H1 (cell line): ENCODE measurements at regions not wholly inside any gene's neighbourhood (a gene's known extent, or its start where the extent isn't known, plus 50 kb on each side); places are given as distances from the start of the nearest gene placed in this dataset.

Experiments used
- CTCF ChIA-PET: fragments of 300-600 bp; sonication (Branson Sonifier 250); formaldehyde crosslinking; loops from one replicate; lab custom pipeline; 2021; ENCODE audit not compliant: partially characterized antibody; lab: Charles Lee
- POLR2A ChIA-PET: fragments of 300-600 bp; sonication (Branson Sonifier 250); formaldehyde crosslinking; loops from one replicate; lab custom pipeline; 2021; ENCODE audit warnings: inconsistent platforms; ENCODE audit not compliant: partially characterized antibody; lab: Charles Lee
- DNase-seq, 2 experiments: peaks; one replicate each; pipeline versions ENCODE4 v3.0.0 to v3.0.0-alpha.2; 2010 to 2022; ENCODE audit warnings: low spot score in 2 of 2, low read depth in 1 of 2, mixed read lengths in 1 of 2
- FAIRE-seq: peaks from 2 replicates; lab custom pipeline; 2011; peaks lifted over from hg19 to GRCh38; lab: Jason Lieb, UNC
- H2AFZ ChIP-seq: 2 replicates; pipeline ENCODE4 v1.8.1; 2012; ENCODE audit warnings: low read length, inconsistent platforms
- H2AK5ac ChIP-seq: 2 replicates; pipeline ENCODE4 v1.6.1; 2013; ENCODE audit warnings: low read depth, low read length
- H2BK120ac ChIP-seq: replicated peaks from 2 replicates; pipeline ENCODE3; 2013; ENCODE audit warnings: low read depth, low read length, inconsistent platforms
- H2BK12ac ChIP-seq: 2 replicates; pipeline ENCODE4 v1.6.1; 2013; ENCODE audit warnings: low read depth, low read length
- H2BK15ac ChIP-seq: 2 replicates; pipeline ENCODE4 v1.6.1; 2013; ENCODE audit warnings: low read length
- H2BK20ac ChIP-seq: 2 replicates; pipeline ENCODE4 v1.6.1; 2013; ENCODE audit warnings: low read length
- H2BK5ac ChIP-seq: 2 replicates; pipeline ENCODE4 v1.6.1; 2013; ENCODE audit warnings: low read depth, low read length
- H3K14ac ChIP-seq: 2 replicates; pipeline ENCODE4 v1.6.1; 2013; ENCODE audit warnings: inconsistent platforms; ENCODE audit not compliant: insufficient read length
- H3K18ac ChIP-seq: 2 replicates; pipeline ENCODE4 v1.6.1; 2013; ENCODE audit warnings: low read length; ENCODE audit errors: extremely low read depth
- H3K23ac ChIP-seq: 2 replicates; pipeline ENCODE4 v1.6.1; 2013; ENCODE audit warnings: inconsistent platforms; ENCODE audit not compliant: insufficient read length
- H3K23me2 ChIP-seq: 2 replicates; pipeline ENCODE4 v1.6.1; 2013; ENCODE audit warnings: low read depth, low read length
- H3K27ac ChIP-seq: 2 replicates; pipeline ENCODE4 v1.6.1; 2011; ENCODE audit warnings: low read depth, low read length, inconsistent platforms
- H3K27me3 ChIP-seq, 4 experiments: replicated peaks in 1 of 4; 1 replicate in 1 of 4; 2 replicates in 3 of 4; pipeline versions ENCODE4 v1.6.1 to v1.8.1; 2011 to 2013; ENCODE audit warnings: low read length in 3 of 4, mild to moderate bottlenecking in 3 of 4, inconsistent platforms in 2 of 4, mixed read lengths in 2 of 4, moderate library complexity in 1 of 4; ENCODE audit not compliant: control insufficient read depth in 3 of 4, insufficient read depth in 3 of 4; ENCODE audit errors: extremely low read depth in 1 of 4
- H3K36me3 ChIP-seq, 4 experiments: 2 replicates each; pipeline versions ENCODE4 v1.6.1 to v1.8.1; 2011 to 2013; ENCODE audit warnings: mild to moderate bottlenecking in 4 of 4, low read length in 3 of 4, moderate library complexity in 2 of 4, control low read depth in 1 of 4, inconsistent platforms in 1 of 4; ENCODE audit not compliant: insufficient read depth in 4 of 4, control insufficient read depth in 2 of 4
- H3K4ac ChIP-seq: replicated peaks from 2 replicates; pipeline ENCODE3; 2013; ENCODE audit warnings: low read length, low read depth, mixed read lengths, inconsistent platforms; ENCODE audit not compliant: insufficient read length
- H3K4me1 ChIP-seq, 4 experiments: replicated peaks in 1 of 4; 1 replicate in 1 of 4; 2 replicates in 3 of 4; pipeline versions ENCODE4 v1.6.1 to v1.8.1; 2011 to 2013; ENCODE audit warnings: low read length in 3 of 4, inconsistent platforms in 2 of 4, mixed read lengths in 1 of 4; ENCODE audit not compliant: insufficient read depth in 4 of 4, control insufficient read depth in 3 of 4
- H3K4me2 ChIP-seq, 2 experiments: 2 replicates each; pipeline versions ENCODE4 v1.6.1 to v1.8.1; 2011 to 2013; ENCODE audit warnings: low read depth in 2 of 2, low read length in 2 of 2, control low read depth in 1 of 2, inconsistent platforms in 1 of 2, mild to moderate bottlenecking in 1 of 2; ENCODE audit not compliant: insufficient read depth in 1 of 2
- H3K4me3 ChIP-seq, 4 experiments: fragments of 200-600, 300-600 bp in 1 of 4; sonication (generic), shearing (Covaris generic), sonication (Bioruptor Twin) in 1 of 4; 2 replicates each; pipeline versions ENCODE4 v1.5.1 to v1.8.1; 2011 to 2016; ENCODE audit warnings: low read length in 4 of 4, low read depth in 3 of 4, control low read depth in 2 of 4, inconsistent platforms in 2 of 4, mild to moderate bottlenecking in 2 of 4, mixed read lengths in 1 of 4, moderate library complexity in 1 of 4; ENCODE audit not compliant: insufficient read depth in 2 of 4; ENCODE audit errors: extremely low read depth in 1 of 4
- H3K56ac ChIP-seq: replicated peaks from 2 replicates; pipeline ENCODE3; 2013; ENCODE audit warnings: low read depth, mild to moderate bottlenecking, mixed read lengths, low read length, inconsistent platforms; ENCODE audit not compliant: insufficient read length
- H3K79me1 ChIP-seq: 2 replicates; pipeline ENCODE4 v1.6.1; 2013; ENCODE audit warnings: low read depth, low read length, control low read depth
- H3K79me2 ChIP-seq, 2 experiments: 2 replicates each; pipeline versions ENCODE4 v1.6.1 to v1.8.1; 2012 to 2013; ENCODE audit warnings: low read length in 2 of 2, mild to moderate bottlenecking in 2 of 2, inconsistent platforms in 1 of 2; ENCODE audit not compliant: insufficient read depth in 2 of 2, control insufficient read depth in 1 of 2
- H3K9ac ChIP-seq, 4 experiments: replicated peaks in 1 of 4; 1 replicate in 1 of 4; 2 replicates in 3 of 4; pipeline versions ENCODE4 v1.6.1 to v1.8.1; 2011 to 2013; ENCODE audit warnings: low read depth in 3 of 4, low read length in 3 of 4, control low read depth in 2 of 4, mild to moderate bottlenecking in 2 of 4, moderate library complexity in 2 of 4, inconsistent platforms in 1 of 4; ENCODE audit errors: extremely low read depth in 1 of 4
- H3K9me3 ChIP-seq, 2 experiments: 2 replicates each; pipeline versions ENCODE4 v1.6.1 to v1.8.1; 2012 to 2013; ENCODE audit warnings: mild to moderate bottlenecking in 2 of 2, moderate library complexity in 2 of 2, control low read depth in 1 of 2, inconsistent platforms in 1 of 2, low read depth in 1 of 2, low read length in 1 of 2, mixed read lengths in 1 of 2; ENCODE audit not compliant: insufficient read depth in 2 of 2
- H4K20me1 ChIP-seq, 2 experiments: replicated peaks in 1 of 2; 2 replicates each; pipeline versions ENCODE3 to v1.8.1; 2011 to 2013; ENCODE audit warnings: inconsistent platforms in 2 of 2, low read length in 2 of 2, mild to moderate bottlenecking in 1 of 2; ENCODE audit not compliant: insufficient read depth in 2 of 2, control insufficient read depth in 1 of 2
- H4K5ac ChIP-seq: 2 replicates; pipeline ENCODE4 v1.6.1; 2013; ENCODE audit warnings: low read length, low read depth, mixed read lengths, inconsistent platforms; ENCODE audit not compliant: insufficient read length
- H4K8ac ChIP-seq: 2 replicates; pipeline ENCODE4 v1.8.0; 2013; ENCODE audit warnings: mild to moderate bottlenecking, moderate library complexity, low read length, inconsistent platforms; ENCODE audit not compliant: insufficient read depth; ENCODE audit errors: extremely low read depth
- H4K91ac ChIP-seq: replicated peaks from 2 replicates; pipeline ENCODE3; 2013; ENCODE audit warnings: low read length, mixed read lengths, inconsistent platforms; ENCODE audit not compliant: insufficient read length
- CREB1 ChIP-seq: IDR thresholded peaks from 2 replicates; pipeline ENCODE4 v1.6.1; 2012; ENCODE audit warnings: inconsistent platforms
- EZH2 ChIP-seq: fragments of 200-600 bp; sonication (generic); IDR thresholded peaks from 2 replicates; pipeline ENCODE4 v1.7.1; 2012; ENCODE audit warnings: low read depth, mild to moderate bottlenecking, moderate library complexity, low read length, inconsistent platforms; ENCODE audit not compliant: severe bottlenecking
- HDAC2 ChIP-seq, 2 experiments: fragments of 300-600 bp in 1 of 2; sonication (generic) in 1 of 2; IDR thresholded peaks; 2 replicates each; pipeline ENCODE4 v1.6.1; 2011 to 2012; ENCODE audit warnings: low read depth in 2 of 2, low read length in 2 of 2, mild to moderate bottlenecking in 2 of 2, moderate library complexity in 2 of 2, borderline replicate concordance in 1 of 2, inconsistent platforms in 1 of 2
- HDAC6 ChIP-seq: IDR thresholded peaks from one replicate; pipeline ENCODE4 v1.7.1; 2012; ENCODE audit warnings: low read depth, mild to moderate bottlenecking, inconsistent platforms, low read length, moderate library complexity
- JUN ChIP-seq: IDR thresholded peaks from 2 replicates; pipeline ENCODE4 v1.6.1; 2011; ENCODE audit warnings: low read depth, mild to moderate bottlenecking, improper control_type of control experiment, low read length
- KDM5A ChIP-seq: fragments of 200-600 bp; IDR thresholded peaks from 2 replicates; pipeline ENCODE4 v1.7.1; 2012; ENCODE audit warnings: mild to moderate bottlenecking, low read length, inconsistent platforms, mixed read lengths
- MAFK ChIP-seq: IDR thresholded peaks from 2 replicates; pipeline ENCODE4 v1.6.1; 2012; ENCODE audit warnings: low read depth, mild to moderate bottlenecking, improper control_type of control experiment, low read length
- NANOG ChIP-seq: IDR thresholded peaks from 2 replicates; pipeline ENCODE4 v1.6.1; 2011; ENCODE audit warnings: low read length, low read depth, mild to moderate bottlenecking, inconsistent platforms; ENCODE audit not compliant: insufficient read depth, poor library complexity, severe bottlenecking
- RFX5 ChIP-seq: IDR thresholded peaks from 2 replicates; pipeline ENCODE4 v1.6.1; 2011; ENCODE audit warnings: low read depth, low read length, improper control_type of control experiment, borderline replicate concordance
- SP1 ChIP-seq: IDR thresholded peaks from 2 replicates; pipeline ENCODE4 v1.6.1; 2011; ENCODE audit warnings: low read depth, low read length
- SP2 ChIP-seq: IDR thresholded peaks from 2 replicates; pipeline ENCODE4 v1.6.1; 2012; ENCODE audit warnings: mild to moderate bottlenecking, low read length, inconsistent platforms
- SUZ12 ChIP-seq: fragments of 200-600 bp; sonication (generic); IDR thresholded peaks from 2 replicates; pipeline ENCODE4 v1.6.1; 2012; ENCODE audit warnings: mild to moderate bottlenecking, inconsistent platforms, low read length, moderate library complexity, mixed read lengths
- TAF1 ChIP-seq: IDR thresholded peaks from 2 replicates; pipeline ENCODE4 v1.6.1; 2011; ENCODE audit warnings: mild to moderate bottlenecking, low read depth, low read length
- TAF7 ChIP-seq: optimal IDR thresholded peaks from 2 replicates; pipeline ENCODE3; 2011; ENCODE audit warnings: low read depth, mild to moderate bottlenecking, inconsistent platforms, low read length, moderate library complexity, borderline replicate concordance
- YY1 ChIP-seq: IDR thresholded peaks from 2 replicates; pipeline ENCODE4 v1.6.1; 2011; ENCODE audit warnings: low read depth, mild to moderate bottlenecking, low read length
- WGBS, 2 experiments: shearing (Covaris generic) in 1 of 2; methylation state at CpG; one replicate each; pipeline versions ENCODE4 v1.1.6 to v1.1.7; 2013 to 2015; ENCODE audit warnings: low lambda C conversion rate in 2 of 2, mixed read lengths in 2 of 2, inconsistent platforms in 1 of 2, low coverage in 1 of 2, missing lambda C conversion rate in 1 of 2; ENCODE audit not compliant: insufficient replicate concordance in 2 of 2, insufficient coverage in 1 of 2, insufficient read length in 1 of 2; ENCODE audit errors: extremely low coverage in 1 of 2, missing lambda C conversion rate in 1 of 2; 5-methylcytosine and 5-hydroxymethylcytosine counted together

- Histone ChIP-seq H3K27ac (no peak overlapping the region), H3K18ac (no peak overlapping the region), H4K91ac (no peak overlapping the region), H4K5ac (no peak overlapping the region), H2BK5ac (no peak overlapping the region), H3K79me2 (peaks cover 4 to 9% of the 10 kb centered on the region in 2 experiments; a peak in 3 of 4 replicates), H2BK12ac (no peak overlapping the region), H2AFZ (no peak overlapping the region), H3K9ac (no peak overlapping the region), H3K14ac (no peak overlapping the region), H3K23ac (no peak overlapping the region), H3K36me3 (peaks cover 0 to 9% (median 4%) of the 10 kb centered on the region in 4 experiments; a peak in 3 of 8 replicates), H3K79me1 (peaks cover 16% of the 10 kb centered on the region), H3K4me1 (peaks cover 0 to 3% (median 0%) of the 10 kb centered on the region in 4 experiments; a peak in 2 of 7 replicates), H2BK20ac (no peak overlapping the region), H3K4me2 (no peak overlapping the region), H3K27me3 (no peaks in the 10 kb centered on the region), H2AK5ac (no peak overlapping the region), H2BK120ac (no peak overlapping the region), H3K4ac (no peak overlapping the region), H3K23me2 (peaks cover 9% of the 10 kb centered on the region), H3K56ac (no peak overlapping the region), H2BK15ac (no peak overlapping the region), H3K9me3 (no peaks in the 10 kb centered on the region), H4K20me1 (peaks cover 19 to 33% of the 10 kb centered on the region in 2 experiments), H4K8ac (no peak overlapping the region), H3K4me3 (no peak overlapping the region)
- 95% methylated on average over 5 of the region's 5 CpGs; no CpG with 5 or more reads in 1 of the 2 experiments for WGBS, 2 experiments
- POLR2A ChIA-PET, result interaction anchor here (1.6 kb wide), 1 partner anchor 9 kb away, joined by 3 read pairs; no protein-coding TSS in a partner anchor
- CTCF ChIA-PET, result interaction anchor here (1.4 to 1.9 kb wide), 2 partner anchors 33 to 46 kb away, joined by 3 to 4 read pairs; no protein-coding TSS in a partner anchor
- FAIRE-seq, result no peak
- no peak for DNase-seq
- TF ChIP-seq NANOG (no peak), SP1 (no peak), TAF7 (no peak), CREB1 (no peak), RFX5 (no peak), YY1 (no peak), SUZ12 (no peak), SP2 (no peak), HDAC6 (no peak), TAF1 (no peak), EZH2 (no peak), JUN (no peak), KDM5A (no peak), MAFK (no peak), HDAC2 (IDR thresholded peaks at IDR 0.05; ENCODE audit: borderline replicate concordance in 1 of 2, low read depth in 2 of 2, low read length in 2 of 2) (no peak)
These were observed 189.3 kb downstream of the GLI2 start for GRCh38 chr2:120924924-120925323.
